OCI-LY3 (cell line): ENCODE measurements at regions not wholly inside any gene's neighbourhood (a gene's known extent, or its start where the extent isn't known, plus 50 kb on each side); places are given as distances from the start of the nearest gene placed in this dataset.

Experiments used
- H2AFZ ChIP-seq: fragments of 200-600, 300-600 bp; shearing (Covaris generic); 2 replicates; pipeline ENCODE4 v1.6.0; 2014; ENCODE audit warnings: antibody characterized with exemption, low read depth, low read length
- H3K27ac ChIP-seq: fragments of 200-600, 300-600 bp; sonication (generic); 2 replicates; pipeline ENCODE4 v1.5.1; 2014; ENCODE audit warnings: mild to moderate bottlenecking, low read length, moderate library complexity, mixed read lengths
- H3K27me3 ChIP-seq: fragments of 200-600, 300-600 bp; sonication (generic); 2 replicates; pipeline ENCODE4 v1.6.1; 2014; ENCODE audit warnings: low read depth, low read length, mixed read lengths
- H3K36me3 ChIP-seq: fragments of 200-600, 300-600 bp; sonication (generic); replicated peaks from 2 replicates; pipeline ENCODE3; 2014; ENCODE audit warnings: low read depth, low read length, mixed read lengths
- H3K4me1 ChIP-seq: fragments of 300-600, 200-600 bp; sonication (generic); 2 replicates; pipeline ENCODE4 v1.6.1; 2014; ENCODE audit warnings: low read length, mixed read lengths
- H3K4me2 ChIP-seq: fragments of 200-600, 300-600 bp; sonication (generic); 2 replicates; pipeline ENCODE4 v1.6.1; 2014; ENCODE audit warnings: low read length, mixed read lengths
- H3K4me3 ChIP-seq: fragments of 300-600, 200-600 bp; sonication (generic); 2 replicates; pipeline ENCODE4 v1.5.1; 2014; ENCODE audit warnings: antibody characterized with exemption, mild to moderate bottlenecking, low read length, moderate library complexity
- H3K79me2 ChIP-seq: fragments of 300-600, 200-600 bp; shearing (Covaris generic); 2 replicates; pipeline ENCODE4 v1.6.1; 2014; ENCODE audit warnings: mild to moderate bottlenecking, low read length, mixed read lengths
- H3K9ac ChIP-seq: fragments of 300-600, 200-600 bp; shearing (Covaris generic); 2 replicates; pipeline ENCODE4 v1.6.0; 2014; ENCODE audit warnings: mild to moderate bottlenecking, low read length, moderate library complexity
- H3K9me3 ChIP-seq: fragments of 200-600, 300-600 bp; shearing (Covaris generic); 2 replicates; pipeline ENCODE4 v1.6.1; 2014; ENCODE audit warnings: low read length, mixed read lengths; ENCODE audit not compliant: insufficient read depth
- H4K20me1 ChIP-seq: fragments of 200-600, 300-600 bp; sonication (generic); 2 replicates; pipeline ENCODE4 v1.6.1; 2016; ENCODE audit warnings: low read length, mixed read lengths; ENCODE audit not compliant: insufficient read depth
- CTCF ChIP-seq: fragments of 200-600, 300-600 bp; sonication (generic); IDR thresholded peaks from 2 replicates; pipeline ENCODE4 v1.5.1; 2014; ENCODE audit warnings: antibody characterized with exemption, low read length, low read depth
- EZH2phosphoT487 ChIP-seq: fragments of 200-600 bp; shearing (Covaris generic); IDR thresholded peaks from 2 replicates; pipeline ENCODE4 v1.6.1; 2018; ENCODE audit warnings: antibody characterized with exemption, mixed run types, low read depth

- Histone ChIP-seq H3K79me2 (no peaks in the 10 kb centered on the region), H4K20me1 (no peaks in the 10 kb centered on the region), H2AFZ (no peak overlapping the region), H3K4me3 (no peak overlapping the region), H3K9me3 (no peaks in the 10 kb centered on the region), H3K27ac (no peak overlapping the region), H3K4me1 (no peaks in the 10 kb centered on the region), H3K36me3 (no peaks in the 10 kb centered on the region), H3K27me3 (no peaks in the 10 kb centered on the region), H3K4me2 (no peak overlapping the region), H3K9ac (no peak overlapping the region)
- TF ChIP-seq CTCF (no peak), EZH2phosphoT487 (no peak)
These were observed 627.3 kb upstream of the SLC35B3 start for GRCh38 chr6:9062596-9062995.

GRCh38 chr6:9057937-9058336, 622.6 kb upstream of the SLC35B3 start:
- Histone ChIP-seq H2AFZ (no peak overlapping the region), H3K27ac (no peak overlapping the region), H3K9ac (no peak overlapping the region), H4K20me1 (no peaks in the 10 kb centered on the region), H3K4me3 (no peak overlapping the region), H3K27me3 (no peaks in the 10 kb centered on the region), H3K9me3 (no peaks in the 10 kb centered on the region), H3K36me3 (no peaks in the 10 kb centered on the region), H3K79me2 (no peaks in the 10 kb centered on the region), H3K4me2 (no peak overlapping the region), H3K4me1 (no peaks in the 10 kb centered on the region)
- TF ChIP-seq EZH2phosphoT487 = no peak
- no peak for TF ChIP-seq CTCF

- no peaks in the 10 kb centered on the region for H4K20me1 ChIP-seq
- H3K9ac ChIP-seq = no peak overlapping the region
- H3K79me2 ChIP-seq = no peaks in the 10 kb centered on the region
- H3K4me3 ChIP-seq = no peak overlapping the region
- no peak overlapping the region for H2AFZ ChIP-seq
- H3K4me1 ChIP-seq = no peaks in the 10 kb centered on the region
- no peaks in the 10 kb centered on the region for H3K27me3 ChIP-seq
- H3K9me3 ChIP-seq = no peaks in the 10 kb centered on the region
- no peaks in the 10 kb centered on the region for H3K36me3 ChIP-seq
- no peak overlapping the region for H3K4me2 ChIP-seq
- TF ChIP-seq CTCF = no peak
- no peak for TF ChIP-seq EZH2phosphoT487
- H3K27ac ChIP-seq = no peak overlapping the region
These were observed 621.2 kb upstream of the SLC35B3 start for GRCh38 chr6:9056556-9056955.

GRCh38 chr6:9044426-9044825, 609.1 kb upstream of the SLC35B3 start:
- Histone ChIP-seq H3K4me2 (no peak overlapping the region), H3K27ac (no peak overlapping the region), H2AFZ (no peak overlapping the region), H3K9ac (no peak overlapping the region), H3K79me2 (no peaks in the 10 kb centered on the region), H3K4me3 (no peak overlapping the region), H3K9me3 (no peaks in the 10 kb centered on the region), H4K20me1 (no peaks in the 10 kb centered on the region), H3K4me1 (no peaks in the 10 kb centered on the region), H3K27me3 (no peaks in the 10 kb centered on the region), H3K36me3 (no peaks in the 10 kb centered on the region)
- TF ChIP-seq CTCF (no peak), EZH2phosphoT487 (no peak)
